ENCODE measurements at regions not wholly inside any gene's neighbourhood (a gene's known extent, or its start where the extent isn't known, plus 50 kb on each side); places are given as distances from the start of the nearest gene placed in this dataset.

- Histone ChIP-seq H3K9me1 (ENCODE audit: control insufficient read depth, insufficient read depth, low read length) (no peaks in the 10 kb centered on the region), H3K27ac (ENCODE audit: extremely low read depth, low read depth, low read length) (no peak overlapping the region), H3K79me2 (ENCODE audit: control insufficient read depth, insufficient read depth, low read length) (no peaks in the 10 kb centered on the region), H3K9me3 (replicated peaks; ENCODE audit: control insufficient read depth, insufficient read depth, low read depth, low read length) (peaks cover 2% of the 10 kb centered on the region; the same call in 1 of the 2 replicates), H3K27me3 (ENCODE audit: control insufficient read depth in 2 of 2, insufficient read depth in 2 of 2, low read length in 2 of 2) (no peaks in the 10 kb centered on the region), H4K20me1 (replicated peaks; ENCODE audit: control insufficient read depth, insufficient read depth, low read length) (no peaks in the 10 kb centered on the region), H2AFZ (ENCODE audit: low read depth, low read length) (no peak overlapping the region), H3K9ac (ENCODE audit: insufficient read depth in 1 of 2, low read depth in 2 of 2, low read length in 2 of 2) (no peak overlapping the region), H3K4me1 (replicated peaks in 1 of 2; ENCODE audit: control insufficient read depth in 2 of 2, insufficient read depth in 2 of 2, low read length in 2 of 2) (no peaks in the 10 kb centered on the region), H3K36me3 (ENCODE audit: control insufficient read depth, insufficient read depth, low read length) (no peaks in the 10 kb centered on the region), H3K4me3 (no peak overlapping the region), H3K4me2 (ENCODE audit: insufficient read depth, low read length) (no peak overlapping the region)
- ATAC-seq (no peak), DNase-seq (ENCODE audit: extremely low read depth in 1 of 4, low spot score in 3 of 4) (no peak), FAIRE-seq (no peak)
- CTCF ChIA-PET (ENCODE audit: low intra/inter-chr PET ratio): no interaction called here
- 3% methylated on average over 2 of the region's 2 CpGs for WGBS (ENCODE audit: insufficient coverage, low coverage, missing lambda C conversion rate)
- POLR2A ChIA-PET: no interaction called here
- BruUV-seq (replicated peaks): no TSS peak
- TF ChIP-seq SRF (CRISPR knock-in tag; IDR thresholded peaks at IDR 0.05) (no peak), ZNF347 (CRISPR knock-in tag; IDR thresholded peaks at IDR 0.05; ENCODE audit: low read depth) (no peak), DMBX1 (CRISPR knock-in tag; IDR thresholded peaks at IDR 0.05; ENCODE audit: borderline replicate concordance) (no peak), DEAF1 (CRISPR knock-in tag; IDR thresholded peaks at IDR 0.05) (no peak), STAT6 (CRISPR knock-in tag; IDR thresholded peaks at IDR 0.05) (no peak)
- in situ Hi-C loops (cut with MboI) (no loop called here), intact Hi-C loops (cut with micrococcal nuclease) (no loop called here)
Observed at GRCh38 chr4:110778521-110778920, 155.6 kb upstream of the PITX2 start.
